ENCODE measurements at regions not wholly inside any gene's neighbourhood (a gene's known extent, or its start where the extent isn't known, plus 50 kb on each side); places are given as distances from the start of the nearest gene placed in this dataset.

GRCh38 chr22:48369789-48370507 lies 1457.7 kb downstream of the BRD1 start (continued):
- TF ChIP-seq ZNF549 (CRISPR knock-in tag; IDR thresholded peaks at IDR 0.05) (no peak), JDP2 (CRISPR knock-in tag; IDR thresholded peaks at IDR 0.05; ENCODE audit: borderline replicate concordance) (no peak), PTBP1 (IDR thresholded peaks at IDR 0.05; ENCODE audit: low read depth, low read length, poor library complexity, severe bottlenecking) (no peak), ZNF253 (CRISPR knock-in tag; IDR thresholded peaks at IDR 0.05; ENCODE audit: borderline replicate concordance) (no peak), FOXA3 (CRISPR knock-in tag; IDR thresholded peaks at IDR 0.05) (peak; percentile 58), ATF1 (CRISPR knock-in tag; IDR thresholded peaks at IDR 0.05) (no peak), ZNF747 (CRISPR knock-in tag; IDR thresholded peaks at IDR 0.05; ENCODE audit: borderline replicate concordance) (no peak), ZKSCAN8 (CRISPR knock-in tag; IDR thresholded peaks at IDR 0.05; ENCODE audit: borderline replicate concordance) (no peak)
- TF ChIP-seq, protein P1, sequence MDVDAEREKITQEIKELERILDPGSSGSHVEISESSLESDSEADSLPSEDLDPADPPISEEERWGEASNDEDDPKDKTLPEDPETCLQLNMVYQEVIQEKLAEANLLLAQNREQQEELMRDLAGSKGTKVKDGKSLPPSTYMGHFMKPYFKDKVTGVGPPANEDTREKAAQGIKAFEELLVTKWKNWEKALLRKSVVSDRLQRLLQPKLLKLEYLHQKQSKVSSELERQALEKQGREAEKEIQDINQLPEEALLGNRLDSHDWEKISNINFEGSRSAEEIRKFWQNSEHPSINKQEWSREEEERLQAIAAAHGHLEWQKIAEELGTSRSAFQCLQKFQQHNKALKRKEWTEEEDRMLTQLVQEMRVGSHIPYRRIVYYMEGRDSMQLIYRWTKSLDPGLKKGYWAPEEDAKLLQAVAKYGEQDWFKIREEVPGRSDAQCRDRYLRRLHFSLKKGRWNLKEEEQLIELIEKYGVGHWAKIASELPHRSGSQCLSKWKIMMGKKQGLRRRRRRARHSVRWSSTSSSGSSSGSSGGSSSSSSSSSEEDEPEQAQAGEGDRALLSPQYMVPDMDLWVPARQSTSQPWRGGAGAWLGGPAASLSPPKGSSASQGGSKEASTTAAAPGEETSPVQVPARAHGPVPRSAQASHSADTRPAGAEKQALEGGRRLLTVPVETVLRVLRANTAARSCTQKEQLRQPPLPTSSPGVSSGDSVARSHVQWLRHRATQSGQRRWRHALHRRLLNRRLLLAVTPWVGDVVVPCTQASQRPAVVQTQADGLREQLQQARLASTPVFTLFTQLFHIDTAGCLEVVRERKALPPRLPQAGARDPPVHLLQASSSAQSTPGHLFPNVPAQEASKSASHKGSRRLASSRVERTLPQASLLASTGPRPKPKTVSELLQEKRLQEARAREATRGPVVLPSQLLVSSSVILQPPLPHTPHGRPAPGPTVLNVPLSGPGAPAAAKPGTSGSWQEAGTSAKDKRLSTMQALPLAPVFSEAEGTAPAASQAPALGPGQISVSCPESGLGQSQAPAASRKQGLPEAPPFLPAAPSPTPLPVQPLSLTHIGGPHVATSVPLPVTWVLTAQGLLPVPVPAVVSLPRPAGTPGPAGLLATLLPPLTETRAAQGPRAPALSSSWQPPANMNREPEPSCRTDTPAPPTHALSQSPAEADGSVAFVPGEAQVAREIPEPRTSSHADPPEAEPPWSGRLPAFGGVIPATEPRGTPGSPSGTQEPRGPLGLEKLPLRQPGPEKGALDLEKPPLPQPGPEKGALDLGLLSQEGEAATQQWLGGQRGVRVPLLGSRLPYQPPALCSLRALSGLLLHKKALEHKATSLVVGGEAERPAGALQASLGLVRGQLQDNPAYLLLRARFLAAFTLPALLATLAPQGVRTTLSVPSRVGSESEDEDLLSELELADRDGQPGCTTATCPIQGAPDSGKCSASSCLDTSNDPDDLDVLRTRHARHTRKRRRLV (CRISPR knock-in tag; IDR thresholded peaks at IDR 0.05), result no peak
- TF ChIP-seq, protein P2, sequence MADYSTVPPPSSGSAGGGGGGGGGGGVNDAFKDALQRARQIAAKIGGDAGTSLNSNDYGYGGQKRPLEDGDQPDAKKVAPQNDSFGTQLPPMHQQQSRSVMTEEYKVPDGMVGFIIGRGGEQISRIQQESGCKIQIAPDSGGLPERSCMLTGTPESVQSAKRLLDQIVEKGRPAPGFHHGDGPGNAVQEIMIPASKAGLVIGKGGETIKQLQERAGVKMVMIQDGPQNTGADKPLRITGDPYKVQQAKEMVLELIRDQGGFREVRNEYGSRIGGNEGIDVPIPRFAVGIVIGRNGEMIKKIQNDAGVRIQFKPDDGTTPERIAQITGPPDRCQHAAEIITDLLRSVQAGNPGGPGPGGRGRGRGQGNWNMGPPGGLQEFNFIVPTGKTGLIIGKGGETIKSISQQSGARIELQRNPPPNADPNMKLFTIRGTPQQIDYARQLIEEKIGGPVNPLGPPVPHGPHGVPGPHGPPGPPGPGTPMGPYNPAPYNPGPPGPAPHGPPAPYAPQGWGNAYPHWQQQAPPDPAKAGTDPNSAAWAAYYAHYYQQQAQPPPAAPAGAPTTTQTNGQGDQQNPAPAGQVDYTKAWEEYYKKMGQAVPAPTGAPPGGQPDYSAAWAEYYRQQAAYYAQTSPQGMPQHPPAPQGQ (CRISPR knock-in tag; IDR thresholded peaks at IDR 0.05; ENCODE audit: borderline replicate concordance), result no peak
- TF ChIP-seq, protein P3, sequence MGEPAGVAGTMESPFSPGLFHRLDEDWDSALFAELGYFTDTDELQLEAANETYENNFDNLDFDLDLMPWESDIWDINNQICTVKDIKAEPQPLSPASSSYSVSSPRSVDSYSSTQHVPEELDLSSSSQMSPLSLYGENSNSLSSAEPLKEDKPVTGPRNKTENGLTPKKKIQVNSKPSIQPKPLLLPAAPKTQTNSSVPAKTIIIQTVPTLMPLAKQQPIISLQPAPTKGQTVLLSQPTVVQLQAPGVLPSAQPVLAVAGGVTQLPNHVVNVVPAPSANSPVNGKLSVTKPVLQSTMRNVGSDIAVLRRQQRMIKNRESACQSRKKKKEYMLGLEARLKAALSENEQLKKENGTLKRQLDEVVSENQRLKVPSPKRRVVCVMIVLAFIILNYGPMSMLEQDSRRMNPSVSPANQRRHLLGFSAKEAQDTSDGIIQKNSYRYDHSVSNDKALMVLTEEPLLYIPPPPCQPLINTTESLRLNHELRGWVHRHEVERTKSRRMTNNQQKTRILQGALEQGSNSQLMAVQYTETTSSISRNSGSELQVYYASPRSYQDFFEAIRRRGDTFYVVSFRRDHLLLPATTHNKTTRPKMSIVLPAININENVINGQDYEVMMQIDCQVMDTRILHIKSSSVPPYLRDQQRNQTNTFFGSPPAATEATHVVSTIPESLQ (CRISPR knock-in tag; conservative IDR thresholded peaks at IDR 0.05), result no peak
- TF ChIP-seq, protein P4, sequence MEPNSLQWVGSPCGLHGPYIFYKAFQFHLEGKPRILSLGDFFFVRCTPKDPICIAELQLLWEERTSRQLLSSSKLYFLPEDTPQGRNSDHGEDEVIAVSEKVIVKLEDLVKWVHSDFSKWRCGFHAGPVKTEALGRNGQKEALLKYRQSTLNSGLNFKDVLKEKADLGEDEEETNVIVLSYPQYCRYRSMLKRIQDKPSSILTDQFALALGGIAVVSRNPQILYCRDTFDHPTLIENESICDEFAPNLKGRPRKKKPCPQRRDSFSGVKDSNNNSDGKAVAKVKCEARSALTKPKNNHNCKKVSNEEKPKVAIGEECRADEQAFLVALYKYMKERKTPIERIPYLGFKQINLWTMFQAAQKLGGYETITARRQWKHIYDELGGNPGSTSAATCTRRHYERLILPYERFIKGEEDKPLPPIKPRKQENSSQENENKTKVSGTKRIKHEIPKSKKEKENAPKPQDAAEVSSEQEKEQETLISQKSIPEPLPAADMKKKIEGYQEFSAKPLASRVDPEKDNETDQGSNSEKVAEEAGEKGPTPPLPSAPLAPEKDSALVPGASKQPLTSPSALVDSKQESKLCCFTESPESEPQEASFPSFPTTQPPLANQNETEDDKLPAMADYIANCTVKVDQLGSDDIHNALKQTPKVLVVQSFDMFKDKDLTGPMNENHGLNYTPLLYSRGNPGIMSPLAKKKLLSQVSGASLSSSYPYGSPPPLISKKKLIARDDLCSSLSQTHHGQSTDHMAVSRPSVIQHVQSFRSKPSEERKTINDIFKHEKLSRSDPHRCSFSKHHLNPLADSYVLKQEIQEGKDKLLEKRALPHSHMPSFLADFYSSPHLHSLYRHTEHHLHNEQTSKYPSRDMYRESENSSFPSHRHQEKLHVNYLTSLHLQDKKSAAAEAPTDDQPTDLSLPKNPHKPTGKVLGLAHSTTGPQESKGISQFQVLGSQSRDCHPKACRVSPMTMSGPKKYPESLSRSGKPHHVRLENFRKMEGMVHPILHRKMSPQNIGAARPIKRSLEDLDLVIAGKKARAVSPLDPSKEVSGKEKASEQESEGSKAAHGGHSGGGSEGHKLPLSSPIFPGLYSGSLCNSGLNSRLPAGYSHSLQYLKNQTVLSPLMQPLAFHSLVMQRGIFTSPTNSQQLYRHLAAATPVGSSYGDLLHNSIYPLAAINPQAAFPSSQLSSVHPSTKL (CRISPR knock-in tag; IDR thresholded peaks at IDR 0.05), result peak; percentile 52

Data from HepG2 (cell line).